K562 (cell line): ENCODE measurements at regions not wholly inside any gene's neighbourhood (a gene's known extent, or its start where the extent isn't known, plus 50 kb on each side); places are given as distances from the start of the nearest gene placed in this dataset.

Source experiments
- ATAC-seq: fragments of 200-7000 bp; cut with Tn5 transposase; 3 replicates; pipeline ENCODE4 v1.9.1; 2020; ENCODE audit warnings: moderate library complexity
- BruUV-seq: library from RNA; stranded (reverse); fragments of 400-500 nt; replicated peaks from 2 replicates; lab custom pipeline; 2021; lab: Mats Ljungman, UMichigan
- CTCF ChIA-PET: fragments of 300-600 bp; formaldehyde crosslinking; extraction: SDS; loops from one replicate; lab custom pipeline; 2021; ENCODE audit warnings: low intra/inter-chr PET ratio; lab: Yijun Ruan, JAX
- POLR2A ChIA-PET: fragments of 300-600, 350-650 bp; sonication (Branson Sonifier 250); formaldehyde crosslinking; extraction: SDS; loops from one replicate; lab custom pipeline; 2021; ENCODE audit warnings: antibody characterized with exemption, inconsistent platforms; lab: Yijun Ruan, JAX
- DNase-seq, 4 experiments: peaks; one replicate each; pipeline versions ENCODE4 v3.0.0 to v3.0.0-alpha.2; 2011 to 2018; ENCODE audit warnings: low spot score in 3 of 4, mixed read lengths in 3 of 4; ENCODE audit errors: extremely low read depth in 1 of 4
- FAIRE-seq: peaks from 2 replicates; lab custom pipeline; 2011; peaks lifted over from hg19 to GRCh38; lab: Jason Lieb, UNC
- H2AFZ ChIP-seq: 2 replicates; pipeline ENCODE4 v1.6.0; 2011; ENCODE audit warnings: low read depth, low read length, control low read depth, inconsistent platforms
- H3K27ac ChIP-seq: fragments of 200-600 bp; 3 replicates; pipeline ENCODE4 v1.8.0; 2011; ENCODE audit warnings: low read depth, mild to moderate bottlenecking, control low read depth, inconsistent platforms, low read length, moderate library complexity, mixed read lengths; ENCODE audit errors: extremely low read depth
- H3K27me3 ChIP-seq, 2 experiments: fragments of 300-600 bp in 1 of 2; 2 replicates in 1 of 2; 3 replicates in 1 of 2; pipeline versions ENCODE4 v1.6.0 to v1.8.0; 2011; ENCODE audit warnings: inconsistent platforms in 2 of 2, low read length in 2 of 2, mild to moderate bottlenecking in 1 of 2, mixed read lengths in 1 of 2, moderate library complexity in 1 of 2; ENCODE audit not compliant: control insufficient read depth in 2 of 2, insufficient read depth in 2 of 2
- H3K36me3 ChIP-seq: fragments of 300-600 bp; 3 replicates; pipeline ENCODE4 v1.8.0; 2011; ENCODE audit warnings: mild to moderate bottlenecking, low read length, inconsistent platforms; ENCODE audit not compliant: control insufficient read depth, insufficient read depth
- H3K4me1 ChIP-seq, 2 experiments: fragments of 200-600 bp in 1 of 2; replicated peaks in 1 of 2; 2 replicates in 1 of 2; 3 replicates in 1 of 2; pipeline versions ENCODE4 v1.5.1 to v1.8.0; 2011; ENCODE audit warnings: inconsistent platforms in 2 of 2, low read length in 2 of 2, mild to moderate bottlenecking in 1 of 2, mixed read lengths in 1 of 2, moderate library complexity in 1 of 2; ENCODE audit not compliant: control insufficient read depth in 2 of 2, insufficient read depth in 2 of 2
- H3K4me2 ChIP-seq: 2 replicates; pipeline ENCODE4 v1.6.1; 2011; ENCODE audit warnings: low read length, control low read depth, inconsistent platforms, mixed read lengths; ENCODE audit not compliant: insufficient read depth
- H3K4me3 ChIP-seq: fragments of 200-600 bp; sonication (generic), shearing (Covaris generic); 2 replicates; pipeline ENCODE4 v1.5.1; 2016; ENCODE audit warnings: control low read depth, inconsistent platforms
- H3K79me2 ChIP-seq: fragments of 200-600 bp; 3 replicates; pipeline ENCODE4 v1.8.0; 2011; ENCODE audit warnings: low read length, inconsistent platforms; ENCODE audit not compliant: control insufficient read depth, insufficient read depth
- H3K9ac ChIP-seq, 2 experiments: 2 replicates each; pipeline versions ENCODE4 v1.6.0 to v1.6.1; 2011; ENCODE audit warnings: low read depth in 2 of 2, low read length in 2 of 2, control low read depth in 1 of 2, inconsistent platforms in 1 of 2, mild to moderate bottlenecking in 1 of 2, mixed read lengths in 1 of 2; ENCODE audit not compliant: insufficient read depth in 1 of 2
- H3K9me1 ChIP-seq: one replicate; pipeline ENCODE4 v1.6.0; 2011; ENCODE audit warnings: inconsistent platforms, mild to moderate bottlenecking, low read length, moderate library complexity; ENCODE audit not compliant: control insufficient read depth, insufficient read depth
- H3K9me3 ChIP-seq: replicated peaks from 2 replicates; pipeline ENCODE4 v1.5.1; 2011; ENCODE audit warnings: low read depth, low read length, inconsistent platforms; ENCODE audit not compliant: control insufficient read depth, insufficient read depth
- H4K20me1 ChIP-seq: replicated peaks from 2 replicates; pipeline ENCODE4 v1.6.1; 2011; ENCODE audit warnings: low read length, inconsistent platforms, mixed read lengths; ENCODE audit not compliant: control insufficient read depth, insufficient read depth
- HNRNPH1 ChIP-seq: fragments of 200-400 bp; formaldehyde crosslinking; optimal IDR thresholded peaks from 2 replicates; pipeline ENCODE3; 2017; ENCODE audit warnings: low read depth, mild to moderate bottlenecking, low read length, moderate library complexity
- HNRNPLL ChIP-seq: fragments of 200-400 bp; formaldehyde crosslinking; IDR thresholded peaks from 2 replicates; pipeline ENCODE4 v1.6.1; 2017; ENCODE audit warnings: low read length, low read depth, mild to moderate bottlenecking; ENCODE audit not compliant: poor library complexity, severe bottlenecking
- HSF4 ChIP-seq: fragments of 250-450 bp; sonication (Bioruptor Pico); IDR thresholded peaks from 2 replicates; pipeline ENCODE4 v2.1.2; 2022; ENCODE audit warnings: mild to moderate bottlenecking, moderate library complexity, borderline replicate concordance
- NFIX ChIP-seq: fragments of 250-450 bp; sonication (Bioruptor Pico); IDR thresholded peaks from 2 replicates; pipeline ENCODE4 v1.4.0; 2020; ENCODE audit warnings: low read depth, mild to moderate bottlenecking, moderate library complexity
- ZBTB34 ChIP-seq: fragments of 250-450 bp; sonication (Bioruptor Pico); IDR thresholded peaks from 2 replicates; pipeline ENCODE4 v1.8.0; 2021; ENCODE audit warnings: mild to moderate bottlenecking, moderate library complexity
- ZNF695 ChIP-seq: fragments of 450-650 bp; formaldehyde crosslinking; IDR thresholded peaks from 2 replicates; pipeline ENCODE4 v1.4.0; 2020; ENCODE audit warnings: mild to moderate bottlenecking, moderate library complexity
- ZNF75A ChIP-seq: fragments of 450-650 bp; formaldehyde crosslinking; IDR thresholded peaks from 2 replicates; pipeline ENCODE4 v1.4.0; 2020; ENCODE audit warnings: mild to moderate bottlenecking
- WGBS: fragments of 100-300 bp; shearing (Covaris generic); methylation state at CpG from one replicate; pipeline ENCODE4 v1.1.6; 2016; ENCODE audit warnings: low coverage, mixed read lengths; ENCODE audit not compliant: insufficient coverage; ENCODE audit errors: missing lambda C conversion rate; 5-methylcytosine and 5-hydroxymethylcytosine counted together
- in situ Hi-C: fragments of 300-500 bp; cut with MboI; formaldehyde crosslinking; loops from 4 replicates; pipeline ENCODE4 v1.15.0; 2018; ENCODE audit warnings: inconsistent platforms, mixed read lengths
- intact Hi-C: fragments of 100-400 bp; cut with micrococcal nuclease; formaldehyde crosslinking; loops from 2 replicates; pipeline ENCODE4 v1.14.2; 2022
- TF ChIP-seq, protein P1 (sequence below): sonication (generic); formaldehyde crosslinking; IDR thresholded peaks from 2 replicates; pipeline ENCODE4 v1.8.0; 2022; ENCODE audit warnings: missing genetic modification reagents, mild to moderate bottlenecking, moderate library complexity, borderline replicate concordance
- TF ChIP-seq, protein P2 (sequence below): conservative IDR thresholded peaks from 2 replicates; pipeline ENCODE4 v1.6.1; 2011; ENCODE audit warnings: low read depth, mild to moderate bottlenecking, low read length; ENCODE audit not compliant: control insufficient read depth

GRCh38 chr3:14344351-14344750 lies 58.1 kb upstream of the SLC6A6 start:
- POLR2A ChIA-PET, result interaction anchor here (0.6 to 0.8 kb wide), 2 partner anchors 9 to 32 kb away, joined by 3 to 4 read pairs; no protein-coding TSS in a partner anchor
- CTCF ChIA-PET, result no interaction called here
- WGBS, result 45% methylated on average over 7 of the region's 7 CpGs

DNA sequence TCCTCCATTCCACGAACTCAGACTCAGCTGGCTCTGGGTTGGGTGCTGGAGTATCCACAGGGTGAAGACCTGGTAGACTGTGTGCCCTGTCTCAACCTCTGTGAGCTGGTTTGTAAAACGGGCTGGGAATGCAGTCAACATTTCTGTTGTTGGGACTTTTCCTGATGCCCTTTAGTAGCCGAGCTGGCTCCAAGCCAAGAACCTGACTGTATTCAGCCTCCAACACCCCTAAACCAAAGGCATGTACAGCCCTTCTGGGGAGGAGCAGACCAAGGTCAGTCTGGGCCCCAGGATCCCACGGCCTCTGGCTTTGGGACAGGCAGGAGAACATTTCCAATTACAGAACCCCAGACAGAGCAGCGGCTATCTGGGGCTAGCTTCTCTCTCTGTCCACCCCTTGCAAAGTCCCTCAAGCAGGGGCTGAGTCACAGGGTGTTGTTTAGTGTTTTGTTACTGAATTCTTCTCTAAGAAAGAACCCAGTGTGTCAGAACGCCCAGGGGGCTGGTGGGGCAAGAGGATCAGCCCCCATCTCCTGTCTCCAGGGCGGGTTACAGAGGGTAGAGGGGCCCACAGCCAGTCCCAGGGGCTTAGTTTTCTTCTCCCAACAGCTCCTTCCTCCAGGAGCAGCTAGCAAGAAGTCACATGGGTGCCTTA lies 56.8 kb upstream of the SLC6A6 start:
- ChIA-PET CTCF (no interaction called here), POLR2A (interaction anchor here (0.5 to 1.0 kb wide), 6 partner anchors 12 to 535 kb away, joined by 3 to 4 read pairs (median 3); no protein-coding TSS in a partner anchor)
- H3K27me3 ChIP-seq, result no peaks in the 10 kb centered on the region; a peak in 1 of 5 replicates
- intact Hi-C loops (no loop called here), in situ Hi-C loops (no loop called here)
- H3K79me2 ChIP-seq, result no peaks in the 10 kb centered on the region
- peak overlapping the region; percentile 62 for H2AFZ ChIP-seq
- no peaks in the 10 kb centered on the region for H3K9me1 ChIP-seq
- H3K36me3 ChIP-seq, result no peaks in the 10 kb centered on the region
- ATAC-seq, result peak; percentile 29
- WGBS, result 44% methylated on average over 7 of the region's 7 CpGs
- BruUV-seq, result no TSS peak
- H3K27ac ChIP-seq, result no peak overlapping the region
- H3K4me3 ChIP-seq, result no peak overlapping the region
- DNase-seq, result no peak
- no peaks in the 10 kb centered on the region for H3K9me3 ChIP-seq
- H4K20me1 ChIP-seq, result no peaks in the 10 kb centered on the region
- H3K4me2 ChIP-seq, result no peak overlapping the region
- no peak for FAIRE-seq
- peaks cover 5 to 8% of the 10 kb centered on the region in 2 experiments; a peak in 4 of 5 replicates for H3K4me1 ChIP-seq
- 0 out of 4 replicates have a peak overlapping the region, but pooled peaks of 1 of the 2 experiments have one; percentile 49 for H3K9ac ChIP-seq
- TF ChIP-seq, protein P1, sequence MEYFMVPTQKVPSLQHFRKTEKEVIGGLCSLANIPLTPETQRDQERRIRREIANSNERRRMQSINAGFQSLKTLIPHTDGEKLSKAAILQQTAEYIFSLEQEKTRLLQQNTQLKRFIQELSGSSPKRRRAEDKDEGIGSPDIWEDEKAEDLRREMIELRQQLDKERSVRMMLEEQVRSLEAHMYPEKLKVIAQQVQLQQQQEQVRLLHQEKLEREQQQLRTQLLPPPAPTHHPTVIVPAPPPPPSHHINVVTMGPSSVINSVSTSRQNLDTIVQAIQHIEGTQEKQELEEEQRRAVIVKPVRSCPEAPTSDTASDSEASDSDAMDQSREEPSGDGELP (CRISPR knock-in tag), result 0 out of 2 replicates have a peak, but pooled peaks have one; percentile 8
- TF ChIP-seq ZNF695, result no peak
- no peak for TF ChIP-seq HSF4
- TF ChIP-seq, protein P2, sequence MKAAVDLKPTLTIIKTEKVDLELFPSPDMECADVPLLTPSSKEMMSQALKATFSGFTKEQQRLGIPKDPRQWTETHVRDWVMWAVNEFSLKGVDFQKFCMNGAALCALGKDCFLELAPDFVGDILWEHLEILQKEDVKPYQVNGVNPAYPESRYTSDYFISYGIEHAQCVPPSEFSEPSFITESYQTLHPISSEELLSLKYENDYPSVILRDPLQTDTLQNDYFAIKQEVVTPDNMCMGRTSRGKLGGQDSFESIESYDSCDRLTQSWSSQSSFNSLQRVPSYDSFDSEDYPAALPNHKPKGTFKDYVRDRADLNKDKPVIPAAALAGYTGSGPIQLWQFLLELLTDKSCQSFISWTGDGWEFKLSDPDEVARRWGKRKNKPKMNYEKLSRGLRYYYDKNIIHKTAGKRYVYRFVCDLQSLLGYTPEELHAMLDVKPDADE, result no peak
- TF ChIP-seq HNRNPLL, result no peak
- no peak for TF ChIP-seq HNRNPH1
- no peak for TF ChIP-seq ZBTB34 (CRISPR knock-in tag)
- TF ChIP-seq NFIX (CRISPR knock-in tag), result peak; percentile 66

More at GRCh38 chr3:14344351-14344750, 58.1 kb upstream of the SLC6A6 start:
- intact Hi-C loops (no loop called here), in situ Hi-C loops (no loop called here)
- no peak for TF ChIP-seq ZNF75A
- Histone ChIP-seq H3K27me3 (no peaks in the 10 kb centered on the region; a peak in 1 of 5 replicates), H4K20me1 (no peaks in the 10 kb centered on the region), H3K4me1 (peaks cover 5 to 14% of the 10 kb centered on the region in 2 experiments; a peak in 4 of 5 replicates), H3K4me2 (no peak overlapping the region), H3K79me2 (no peaks in the 10 kb centered on the region), H3K4me3 (no peak overlapping the region), H3K9me3 (no peaks in the 10 kb centered on the region), H3K36me3 (no peaks in the 10 kb centered on the region), H3K9ac (peak overlapping the region in 1 of 2 experiments; percentile 23; a peak in 1 of 4 replicates), H2AFZ (no peak overlapping the region), H3K27ac (no peak overlapping the region), H3K9me1 (no peaks in the 10 kb centered on the region)
- BruUV-seq, result no TSS peak
- DNase-seq (no peak), FAIRE-seq (no peak), ATAC-seq (no peak)
